ENCODE measurements at regions not wholly inside any gene's neighbourhood (a gene's known extent, or its start where the extent isn't known, plus 50 kb on each side); places are given as distances from the start of the nearest gene placed in this dataset.
A peak's percentile ranks its signal among the peaks of the same experiment; 100 is the strongest.

DNA sequence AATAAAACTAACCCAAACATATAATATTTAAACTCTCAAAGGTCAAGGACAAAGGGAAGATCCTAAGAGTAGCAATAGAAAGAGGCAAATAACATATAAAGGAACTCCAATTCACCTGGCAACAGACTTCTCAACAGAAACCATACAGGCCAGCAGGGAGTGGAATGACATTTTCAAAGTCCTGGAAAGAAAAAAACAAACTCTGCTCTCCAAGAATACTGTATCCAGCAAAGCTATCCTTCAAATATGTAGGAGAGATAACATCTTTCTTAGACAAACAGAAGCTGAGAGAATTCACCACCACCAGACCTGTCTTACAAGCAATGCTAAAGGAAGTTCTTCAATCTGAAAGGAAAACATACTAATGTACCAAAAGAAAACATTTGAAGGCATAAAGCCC is 51.5 kb upstream of the TMEM158 start:
- DNase-seq: no peak

DNA sequence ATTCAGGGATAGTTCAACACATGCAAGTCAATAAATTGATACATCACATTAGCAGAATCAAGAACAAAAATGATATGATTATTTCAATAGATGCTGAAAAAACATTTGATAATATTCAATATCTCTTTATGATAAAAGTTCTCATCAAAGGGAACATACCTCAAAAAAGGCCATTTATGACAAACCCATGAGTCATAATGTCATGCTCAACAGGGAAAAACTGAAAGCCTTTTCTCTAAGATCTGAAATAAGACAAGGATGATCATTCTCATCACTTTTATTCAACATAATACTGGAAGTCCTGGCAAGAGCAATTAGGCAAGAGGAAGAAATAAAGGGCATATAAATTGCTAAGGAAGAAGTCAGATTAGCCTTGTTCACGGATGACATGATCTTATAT is 54.1 kb upstream of the TMEM158 start:
- no peak for DNase-seq

DNA sequence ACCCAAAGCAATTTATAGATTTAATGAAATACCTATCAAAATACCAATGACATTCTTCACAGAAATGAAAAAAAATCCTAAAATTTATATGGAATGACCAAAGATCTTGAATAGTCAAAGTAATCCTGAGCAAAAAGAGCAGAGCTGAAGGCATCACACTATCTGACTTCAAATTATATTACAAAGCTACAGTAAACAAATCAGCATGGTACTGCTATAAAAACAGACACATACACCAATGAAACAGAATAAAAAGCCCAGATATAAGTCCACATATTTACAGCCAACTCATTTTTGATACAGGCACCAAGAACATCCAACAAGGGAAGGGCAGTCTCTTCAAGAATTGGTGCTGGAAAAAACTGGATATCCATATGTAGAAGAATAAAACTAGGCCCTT is 54.9 kb upstream of the TMEM158 start:
- DNase-seq: no peak

DNA sequence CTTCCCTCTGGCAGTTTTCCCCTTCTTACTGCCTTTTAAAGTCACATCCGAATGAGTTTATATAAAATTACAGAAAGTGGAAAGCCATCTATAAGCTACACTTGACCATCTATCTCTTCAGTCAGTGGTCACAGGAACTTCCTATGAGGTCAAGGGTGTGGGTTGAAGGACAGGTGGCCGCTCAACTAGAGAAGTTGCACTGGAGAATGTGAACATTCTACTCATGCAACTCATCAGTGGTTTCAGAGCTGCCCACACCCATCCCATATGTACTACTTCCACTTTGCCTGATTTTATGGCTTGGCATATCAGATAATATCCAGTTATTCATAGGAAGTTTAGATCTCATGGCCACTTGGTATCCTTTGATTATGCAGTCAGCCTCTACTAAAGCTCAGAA is 57.4 kb upstream of the TMEM158 start:
- peak; percentile 33 to 65 for DNase-seq

DNA sequence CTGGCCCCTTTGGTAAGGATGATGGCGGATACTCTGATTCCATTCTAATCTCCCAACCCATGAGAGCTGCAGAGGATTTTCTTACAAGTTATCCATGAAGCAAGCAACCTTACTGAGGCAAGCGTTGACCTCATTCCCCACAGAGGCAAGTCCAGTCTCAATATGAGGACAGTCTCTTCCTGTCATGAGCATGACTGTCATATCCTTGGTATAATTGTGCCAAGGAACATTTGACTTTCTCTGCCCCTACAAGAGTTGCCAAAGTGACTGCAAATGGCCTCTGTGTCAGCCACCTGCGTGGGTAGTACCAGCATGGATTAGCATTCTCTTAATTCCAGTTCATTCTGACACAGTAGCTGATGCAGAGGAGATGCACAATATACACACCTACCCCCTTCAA is 71.2 kb upstream of the TMEM158 start:
- DNase-seq: peak; percentile 39 to 57

DNA sequence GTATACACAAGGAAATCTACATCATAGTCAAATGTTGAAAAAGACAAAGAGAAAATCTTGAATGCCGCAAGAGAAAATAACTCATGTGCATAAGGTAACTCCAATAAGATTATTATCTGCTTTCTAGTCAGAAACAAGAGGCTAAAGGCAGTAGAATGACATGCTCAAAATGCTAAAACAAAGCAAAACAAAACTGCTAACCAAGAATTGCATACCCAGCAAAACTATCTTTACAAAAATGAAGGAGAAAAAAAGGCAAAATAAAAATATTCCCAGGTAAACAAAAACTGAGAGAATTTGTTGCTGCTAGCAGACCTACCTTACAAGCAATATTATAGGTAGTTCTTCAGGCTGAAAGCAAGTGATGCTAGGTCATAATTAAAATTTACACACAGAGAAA is 76.4 kb upstream of the TMEM158 start:
- DNase-seq: no peak

DNA sequence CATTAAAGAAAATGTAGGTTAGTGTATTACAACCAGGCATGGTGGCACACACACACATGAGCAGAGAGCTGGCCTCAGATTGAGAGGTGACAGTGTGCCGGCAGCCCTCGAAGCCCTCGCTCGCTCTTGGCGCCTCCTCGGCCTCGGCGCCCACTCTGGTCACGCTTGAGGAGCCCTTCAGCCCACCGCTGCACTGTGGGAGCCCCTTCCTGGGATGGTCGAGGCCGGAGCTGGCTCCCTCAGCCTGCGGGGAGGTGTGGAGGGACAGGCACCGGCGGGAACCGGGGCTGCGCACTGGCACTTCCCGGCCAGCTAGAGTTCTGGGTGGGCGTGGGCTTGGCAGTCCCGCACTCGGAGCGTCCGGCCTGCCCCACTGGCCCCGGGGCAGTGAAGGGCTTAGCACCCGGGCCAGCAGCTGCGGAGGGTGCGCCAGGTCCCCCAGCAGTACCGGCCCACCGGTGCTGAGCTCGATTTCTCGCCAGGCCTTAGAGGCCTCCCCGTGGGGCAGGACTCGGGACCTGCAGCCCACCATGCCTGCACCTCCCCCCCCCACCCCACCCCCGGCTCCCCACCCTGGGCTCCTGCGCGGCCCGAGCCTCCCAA is 80.4 kb upstream of the TMEM158 start:
- no peak for DNase-seq

DNA sequence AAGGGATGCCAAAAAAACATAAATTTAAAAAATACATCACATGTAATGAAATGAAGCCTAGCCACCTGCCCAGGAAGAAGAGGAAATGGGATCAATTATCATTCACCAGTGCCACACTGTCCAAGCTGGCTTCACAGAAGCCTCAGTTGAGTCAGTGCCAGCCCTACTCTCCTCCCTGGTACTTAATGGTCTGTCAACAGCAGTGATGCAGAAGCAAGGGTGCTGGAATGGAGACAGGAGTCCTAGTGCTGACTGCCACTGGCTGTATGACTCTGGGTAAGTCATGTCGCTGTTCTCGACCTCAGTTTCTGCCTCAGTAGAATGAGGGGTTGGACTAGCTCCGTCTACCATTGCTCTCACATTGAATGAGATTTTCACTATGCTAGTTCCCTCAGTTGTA is 78.5 kb upstream of the LARS2 start:
- DNase-seq: no peak

DNA sequence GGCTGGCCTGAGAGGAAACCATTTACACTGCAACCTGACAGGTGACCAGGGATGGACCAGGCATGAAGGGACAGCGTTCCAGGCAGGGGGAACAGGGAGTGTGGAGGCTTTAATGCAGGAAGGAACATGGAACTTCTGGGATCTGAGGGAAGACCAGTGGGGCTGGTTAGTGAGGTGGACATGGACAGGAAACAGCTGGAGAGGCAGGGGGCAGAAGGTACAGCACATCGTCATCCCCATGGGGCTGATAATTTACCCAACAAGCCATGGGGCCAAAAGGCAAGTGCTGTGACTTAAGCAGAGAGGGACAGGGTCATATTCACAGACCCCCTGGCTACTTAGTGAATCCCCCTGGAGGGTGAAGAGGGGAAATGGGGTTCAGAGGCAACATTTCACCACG is 77.0 kb upstream of the LARS2 start:
- DNase-seq: no peak

DNA sequence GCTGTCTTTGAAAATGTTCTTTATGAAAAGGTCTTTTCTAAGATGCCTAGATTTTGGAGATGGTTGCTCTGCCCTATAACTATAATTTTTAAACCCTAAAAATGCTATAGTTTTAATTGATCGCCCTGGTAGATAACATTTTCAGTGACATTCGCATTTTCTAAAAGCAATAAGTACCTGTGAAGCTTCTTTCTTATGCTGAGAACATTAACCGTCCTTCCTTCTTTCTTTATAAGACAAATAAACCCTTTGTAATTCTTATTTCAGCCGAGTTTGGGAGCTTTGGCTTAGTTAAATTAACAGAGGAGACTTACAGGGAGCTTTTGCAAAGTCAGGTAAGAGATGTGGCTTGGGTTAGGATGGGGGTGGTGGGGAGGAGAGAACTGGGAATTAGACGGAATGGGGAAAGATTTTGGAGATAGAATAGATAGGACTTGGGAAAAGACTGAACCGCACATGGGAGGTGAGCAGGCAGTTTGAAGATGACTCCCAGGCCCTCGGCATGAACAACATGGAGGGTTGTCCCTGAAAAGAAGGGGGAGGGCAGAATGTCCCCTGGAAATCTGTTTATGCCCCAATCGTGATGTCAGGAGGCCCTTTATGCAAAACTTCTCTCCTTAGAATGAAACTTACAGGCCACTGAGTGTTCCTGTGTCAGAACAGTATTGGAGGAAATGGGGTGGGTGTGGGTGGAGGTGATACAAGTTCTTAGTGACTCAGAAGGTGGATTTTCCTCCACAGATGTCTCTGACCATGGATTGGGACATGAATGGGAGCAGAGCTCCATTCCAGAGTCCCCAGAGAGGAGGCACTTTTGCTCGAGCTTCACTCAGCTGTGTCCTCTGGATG is 76.2 kb upstream of the LARS2 start:
- DNase-seq: peak in 1 of 2 donors; percentile 29

DNA sequence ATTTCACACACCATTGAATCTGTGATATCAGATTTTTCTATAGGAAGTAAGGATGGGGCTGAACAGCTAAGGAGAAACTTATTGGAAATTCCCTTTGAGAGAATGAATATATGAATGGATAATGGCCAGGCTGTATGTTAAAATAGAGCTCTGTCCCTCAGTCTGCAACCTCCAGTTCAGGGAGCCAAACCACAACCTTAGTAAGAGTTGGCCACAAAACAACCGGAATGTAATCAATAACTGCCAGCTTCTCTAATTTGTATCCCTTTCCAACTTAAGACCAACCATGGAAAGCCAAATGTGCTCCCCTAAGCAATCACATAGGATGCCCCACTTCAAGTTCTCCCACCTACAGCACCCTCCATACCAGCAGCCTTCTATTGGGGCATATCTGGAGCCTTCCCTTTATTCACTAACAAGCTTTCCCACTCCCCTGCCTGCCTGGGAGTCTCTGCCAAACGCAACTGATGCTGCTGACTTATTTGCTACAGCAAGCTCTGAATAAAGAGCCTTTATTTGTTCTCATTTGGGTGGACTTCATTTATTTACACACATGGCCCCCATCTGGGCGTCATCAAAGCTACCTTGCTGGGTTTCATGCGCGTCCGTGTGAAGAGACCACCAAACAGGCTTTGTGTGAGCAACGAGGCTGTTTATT is 75.4 kb upstream of the LARS2 start:
- no peak for DNase-seq

DNA sequence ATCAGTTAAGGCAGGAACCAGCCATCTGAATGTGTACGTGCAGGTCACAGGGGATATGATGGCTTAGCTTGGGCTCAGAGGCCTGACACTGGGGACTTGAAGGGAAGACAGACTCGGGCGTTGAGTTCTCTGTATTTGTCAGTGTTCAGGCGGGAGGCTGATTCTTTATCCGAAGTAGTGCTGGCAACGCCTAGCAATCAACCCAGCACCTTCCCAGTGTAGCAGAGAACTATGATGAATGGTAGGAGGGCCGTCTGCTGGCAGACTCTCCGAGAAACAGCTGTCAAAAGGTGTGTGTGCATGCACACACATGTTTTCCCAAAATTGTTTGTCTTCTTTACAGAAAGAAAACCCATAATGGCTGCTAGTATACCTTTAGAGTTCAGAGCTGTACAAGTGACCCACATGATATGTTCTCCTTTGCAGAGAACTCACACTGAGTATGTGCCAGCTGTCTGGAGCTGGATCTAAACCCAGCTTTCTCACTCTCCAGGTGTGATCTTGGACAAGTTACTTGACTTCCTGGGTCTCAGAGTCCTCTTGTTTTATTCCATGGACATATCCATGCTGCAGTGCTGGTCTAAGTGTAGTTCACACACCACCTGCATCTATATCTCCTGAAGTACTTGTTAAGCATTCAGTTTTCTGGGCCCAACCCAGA is 74.5 kb upstream of the LARS2 start:
- no peak for DNase-seq

DNA sequence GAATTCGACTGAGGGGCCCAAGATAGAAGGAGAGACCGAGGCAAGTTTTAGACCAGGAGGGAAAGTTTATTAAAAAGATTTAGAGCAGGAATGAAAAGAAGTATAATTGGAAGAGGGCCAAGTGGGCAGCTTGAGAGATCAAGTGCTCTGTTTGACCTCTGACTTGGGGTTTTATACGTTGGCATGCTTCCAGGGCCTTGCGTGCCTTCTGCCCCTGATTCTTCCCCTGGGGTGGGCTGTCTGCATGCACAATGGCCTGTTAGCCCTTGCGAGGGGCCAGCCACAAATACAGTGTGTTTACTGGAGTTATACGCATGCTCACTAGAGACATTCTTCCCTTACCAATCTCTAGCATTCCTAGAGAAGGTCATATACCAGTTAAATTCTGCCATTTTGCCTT is 70.7 kb upstream of the LARS2 start:
- DNase-seq: no peak

DNA sequence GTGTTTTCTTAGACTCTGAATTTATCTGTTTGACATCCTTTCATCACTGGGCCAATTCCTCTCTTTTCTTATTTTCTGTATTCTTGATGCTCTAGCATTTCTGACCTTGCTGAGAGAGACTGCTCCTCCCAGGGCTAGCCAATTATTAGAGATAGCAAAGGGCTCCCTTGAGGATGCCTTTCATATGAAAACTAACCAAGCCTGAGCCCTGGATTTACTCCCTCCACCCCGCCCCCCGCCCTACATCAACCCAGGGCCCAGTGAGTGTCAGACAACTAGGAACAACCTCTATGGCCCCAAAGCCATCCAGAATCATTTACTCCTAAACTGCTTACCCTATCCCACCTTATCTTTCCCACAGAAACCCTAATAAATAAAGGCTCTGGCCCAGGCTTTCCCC is 69.7 kb upstream of the LARS2 start:
- DNase-seq: no peak

DNA sequence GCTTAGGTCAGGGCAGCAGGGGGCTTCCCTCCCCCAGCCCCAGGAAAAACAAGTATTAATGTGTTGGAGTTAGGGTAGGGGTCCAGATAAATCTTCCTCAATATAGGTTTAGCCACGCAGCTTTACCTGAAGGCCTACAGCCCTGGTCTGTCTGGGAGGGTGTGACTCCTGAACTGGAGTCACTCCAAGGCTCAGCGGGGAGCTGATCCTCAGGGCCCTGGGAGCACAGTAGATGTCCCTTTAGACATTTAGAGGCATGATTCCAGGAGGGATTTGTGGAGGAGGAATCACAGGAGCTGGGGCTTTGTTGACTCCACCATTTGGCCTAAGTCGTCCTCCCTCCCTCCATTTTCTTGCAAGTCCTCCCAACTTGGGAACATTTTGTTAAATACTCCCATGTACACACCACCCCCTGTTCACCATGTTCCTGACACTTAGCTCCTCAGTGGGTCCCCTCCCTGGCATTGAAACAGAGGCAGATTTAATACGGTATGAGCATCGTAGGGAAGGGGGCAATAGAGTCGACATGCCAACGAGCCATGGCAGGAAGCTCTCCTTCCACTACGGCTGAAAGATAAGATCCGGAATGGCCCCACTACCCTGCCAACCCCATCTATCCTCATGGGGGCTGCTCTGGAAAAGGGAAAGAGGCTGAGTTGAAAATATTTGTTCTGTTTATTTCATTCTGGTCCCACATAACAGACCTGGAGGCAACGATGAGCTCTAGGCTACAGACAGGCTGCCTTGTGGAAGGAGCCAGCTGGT is 69.0 kb upstream of the LARS2 start:
- no peak for DNase-seq

DNA sequence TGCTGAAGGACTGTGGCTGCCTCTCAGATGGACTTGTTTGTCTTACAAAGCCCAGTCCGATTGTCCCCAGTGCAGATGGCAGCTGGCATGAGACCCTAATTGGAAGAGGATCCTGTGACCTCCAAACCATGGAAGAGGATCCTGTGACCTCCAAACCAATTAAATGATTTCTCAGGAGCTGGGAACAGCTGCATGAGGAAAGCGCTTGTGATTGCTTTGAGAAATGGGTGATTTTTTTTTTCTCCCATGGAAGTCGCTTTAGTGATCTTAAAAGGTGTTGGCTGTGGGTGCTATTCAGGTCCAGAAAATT is 68.4 kb upstream of the LARS2 start:
- no peak for DNase-seq

DNA sequence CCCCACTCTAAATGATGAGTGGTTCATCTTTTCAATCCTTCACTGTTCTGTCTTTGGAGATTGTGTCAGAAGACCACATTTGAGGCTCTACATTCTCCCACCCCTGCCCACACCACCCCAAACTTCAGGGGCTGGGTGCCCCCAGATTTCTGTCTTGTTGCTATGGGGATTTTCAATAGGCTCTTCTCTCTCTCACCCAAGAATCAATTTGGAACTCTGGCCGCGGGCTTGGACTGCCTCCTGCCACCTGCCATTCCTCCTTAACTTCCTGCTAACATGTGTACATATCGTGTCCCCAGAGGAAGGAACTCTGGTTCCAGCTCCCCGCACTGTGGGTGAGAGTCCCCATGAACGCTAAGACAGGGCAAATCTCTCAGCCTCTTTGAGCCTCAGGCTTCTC is 67.4 kb upstream of the LARS2 start:
- DNase-seq: no peak

DNA sequence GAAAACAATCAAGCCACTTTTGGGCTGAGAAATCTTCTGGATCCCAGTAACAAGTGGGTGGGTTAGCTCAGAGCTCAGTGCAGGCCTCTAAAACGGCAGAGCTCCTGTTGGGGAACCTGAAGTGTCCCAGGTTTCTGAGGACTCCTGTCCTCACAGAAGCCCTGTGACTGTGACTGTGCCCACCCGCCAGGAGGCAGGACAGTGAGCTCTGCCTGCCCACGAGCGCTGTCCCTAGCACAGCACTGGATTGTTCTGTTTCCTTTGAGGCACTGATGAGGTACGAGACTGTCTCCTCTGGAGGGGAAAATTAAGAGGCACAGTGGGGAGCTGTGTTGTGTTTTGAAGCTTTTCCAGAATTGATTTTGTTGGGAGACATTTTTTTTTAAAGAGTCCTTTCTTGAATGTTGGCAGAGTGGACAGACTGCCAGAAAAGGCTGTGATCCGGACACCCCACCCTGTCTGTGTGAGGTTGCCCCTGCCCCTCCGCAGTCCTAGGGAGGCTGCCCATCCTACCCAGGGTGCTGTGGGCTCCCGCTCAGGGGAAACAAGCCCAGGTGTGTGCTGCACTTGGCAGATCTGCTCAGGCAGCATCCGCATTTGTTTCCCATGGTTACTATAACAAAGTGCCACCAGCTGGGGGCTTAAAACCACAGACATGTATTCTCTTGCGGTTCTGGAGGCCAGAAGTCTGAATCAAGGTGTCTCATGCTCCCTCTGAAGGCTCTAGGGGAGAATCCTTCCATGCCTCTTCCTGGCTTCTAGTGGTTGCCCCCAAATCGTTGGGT is 66.6 kb upstream of the LARS2 start:
- DNase-seq: no peak

DNA sequence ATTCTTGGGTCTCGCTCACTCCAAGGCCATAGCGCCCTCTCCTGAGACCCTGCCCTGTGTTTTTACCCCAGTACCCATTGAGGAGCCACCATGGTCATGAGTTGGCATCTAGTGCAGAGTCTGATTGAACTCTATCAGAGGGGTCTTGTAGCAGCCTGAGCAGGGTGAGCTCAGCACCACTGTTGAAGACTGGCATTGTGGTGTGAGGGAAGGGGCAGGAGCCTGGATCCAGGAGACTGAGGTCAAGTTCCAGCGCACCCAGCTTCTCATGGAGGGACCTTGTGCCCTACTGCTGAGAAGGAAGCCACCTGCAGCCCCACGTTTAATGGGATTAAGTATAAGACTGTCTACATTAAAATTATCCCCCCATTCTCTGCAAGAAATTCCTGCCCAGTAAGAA is 65.8 kb upstream of the LARS2 start:
- DNase-seq: no peak

DNA sequence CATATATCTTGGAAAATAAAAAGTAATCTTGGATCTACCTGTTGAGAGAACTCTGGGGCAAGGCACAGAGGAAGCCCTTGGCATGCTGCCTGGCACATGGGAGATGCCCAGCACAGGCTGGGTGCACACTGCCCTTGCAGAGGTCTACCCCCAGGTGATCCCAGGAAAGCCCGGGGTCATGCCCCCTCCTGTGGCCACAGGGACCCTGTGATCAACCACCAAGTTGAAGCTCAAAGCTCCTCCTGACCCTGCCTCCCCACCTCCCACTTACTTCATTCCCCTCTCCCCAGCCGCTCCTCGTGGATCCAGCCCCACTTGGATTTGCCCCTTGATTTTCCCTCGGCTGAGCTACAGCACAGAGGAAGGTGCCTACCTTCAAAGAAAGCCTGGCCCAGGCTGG is 62.7 kb upstream of the LARS2 start:
- no peak for DNase-seq

DNA sequence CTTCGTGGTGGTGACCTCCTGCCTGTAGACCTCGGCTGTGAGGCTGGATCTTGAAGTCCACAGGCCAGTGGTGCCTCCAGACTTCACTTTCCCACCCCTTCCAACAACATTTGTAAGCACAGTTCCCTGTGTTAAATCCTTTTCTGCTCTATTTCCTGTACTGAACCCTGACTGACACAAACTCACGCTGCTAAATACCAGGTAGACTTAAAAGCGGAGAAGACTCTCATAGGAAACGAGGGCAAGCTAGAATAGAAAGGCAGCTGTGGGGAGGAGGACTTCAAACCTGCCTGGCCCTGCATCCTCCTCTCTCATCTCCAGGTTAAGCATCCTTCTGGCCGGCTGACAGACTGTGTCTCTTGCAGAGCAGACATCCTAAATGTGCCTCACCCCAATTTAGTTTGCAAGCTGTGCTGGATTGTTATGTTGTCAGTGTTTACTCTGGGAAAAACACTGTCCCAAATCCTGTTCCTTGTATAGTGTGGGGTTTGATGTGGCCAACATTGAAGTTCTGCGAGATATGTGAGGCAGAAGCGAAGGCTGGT is 58.5 kb upstream of the LARS2 start:
- DNase-seq: no peak

Data from inflammatory macrophage (primary cell).